Activated T-cell treated with anti-CD3 and anti-CD28 coated beads, Interleukin-2, amount 50 U/mL, for 72 hours (primary cell): ENCODE measurements at regions not wholly inside any gene's neighbourhood (a gene's known extent, or its start where the extent isn't known, plus 50 kb on each side); places are given as distances from the start of the nearest gene placed in this dataset.
"Not testable (repeated sequence)": the region's sequence is repeated elsewhere in the genome, so short reads cannot be mapped to it uniquely, and the experiment has no call there.

Source experiments
- ATAC-seq, 2 donors: fragments of 150-1000 bp; cut with Tn5 transposase; replicated peaks in 1 of 2; 2 replicates each; pipeline ENCODE4 v1.10.0; 2021; ENCODE audit warnings: moderate library complexity in 2 of 2, mild to moderate bottlenecking in 1 of 2
- DNase-seq, 2 donors: peaks; one replicate each; pipeline ENCODE4 v3.0.0; 2021 to 2022; ENCODE audit warnings: mixed read lengths in 1 of 2
- H3K27ac Mint-ChIP-seq: one replicate; pipeline ENCODE4 v1.8.0; 2022; ENCODE audit warnings: mild to moderate bottlenecking, moderate library complexity, mixed read lengths
- H3K27me3 Mint-ChIP-seq: one replicate; pipeline ENCODE4 v1.8.0; 2022; ENCODE audit warnings: low read depth, mixed read lengths
- H3K36me3 Mint-ChIP-seq, 2 donors: one replicate each; pipeline ENCODE4 v1.8.0; 2022; ENCODE audit warnings: mixed read lengths in 2 of 2, mild to moderate bottlenecking in 1 of 2; ENCODE audit not compliant: insufficient read depth in 2 of 2
- H3K4me1 Mint-ChIP-seq: one replicate; pipeline ENCODE4 v1.8.0; 2022; ENCODE audit warnings: low read depth, mixed read lengths
- H3K4me3 Mint-ChIP-seq, 2 donors: one replicate each; pipeline ENCODE4 v1.8.0; 2022; ENCODE audit warnings: mild to moderate bottlenecking in 2 of 2, mixed read lengths in 2 of 2, moderate library complexity in 2 of 2
- H3K9me3 Mint-ChIP-seq, 2 donors: one replicate each; pipeline ENCODE4 v1.8.0; 2022; ENCODE audit warnings: mixed read lengths in 2 of 2

GRCh38 chr11:81644239-81644840 is 1089.3 kb downstream of the FAM181B start:
- Mint-ChIP-seq H3K4me3 (no peak overlapping the region), H3K27ac (no peak overlapping the region), H3K27me3 (peaks cover 27% of the 10 kb centered on the region), H3K36me3 (no peaks in the 10 kb centered on the region), H3K9me3 (no peaks in the 10 kb centered on the region), H3K4me1 (no peaks in the 10 kb centered on the region)
- peak; percentile 4 for DNase-seq
- no peak for ATAC-seq

DNA sequence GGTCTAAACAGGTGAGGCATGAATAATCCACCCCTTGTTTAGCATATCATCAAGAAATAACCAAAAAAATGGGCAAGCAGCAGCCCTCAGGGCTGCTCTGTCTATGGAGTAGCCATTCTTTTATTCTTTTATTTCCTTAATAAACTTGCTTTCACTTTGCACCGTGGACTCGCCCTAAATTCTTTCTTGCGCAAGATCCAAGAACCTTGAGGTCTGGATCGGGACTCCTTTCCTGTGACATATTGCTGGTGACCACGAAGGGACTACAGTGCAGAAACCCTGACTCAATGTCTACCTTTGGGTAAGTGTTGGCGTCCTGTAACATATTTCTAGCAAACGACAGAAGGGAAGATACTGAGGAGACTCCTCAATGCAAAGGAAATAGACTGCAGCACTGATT is 1099.2 kb downstream of the FAM181B start:
- Mint-ChIP-seq H3K9me3 (no peaks in the 10 kb centered on the region), H3K36me3 (no peaks in the 10 kb centered on the region), H3K27ac (no peak overlapping the region), H3K4me3 (no peak overlapping the region), H3K27me3 (peaks cover 6% of the 10 kb centered on the region), H3K4me1 (no peaks in the 10 kb centered on the region)
- ATAC-seq (no peak), DNase-seq (no peak)

DNA sequence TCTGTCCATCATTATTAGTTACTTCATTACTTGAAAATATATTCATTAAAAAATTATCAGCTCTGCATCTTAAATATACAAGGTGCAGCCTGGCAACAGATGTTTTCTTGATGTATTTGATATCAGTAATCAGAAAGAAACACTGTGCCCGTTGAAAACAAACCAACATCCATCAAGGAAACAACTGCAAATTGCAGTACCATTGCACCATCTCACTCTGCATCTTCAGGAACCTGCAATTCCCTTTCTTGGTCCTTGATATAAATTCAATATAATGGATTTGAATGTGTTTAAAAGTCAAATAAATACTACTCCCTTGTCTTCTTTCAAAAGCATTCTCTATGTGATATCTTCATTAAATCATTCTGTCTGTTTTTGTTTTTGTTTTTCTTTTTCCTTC is 1131.2 kb downstream of the FAM181B start:
- H3K27me3 Mint-ChIP-seq = no peaks in the 10 kb centered on the region
- H3K27ac Mint-ChIP-seq = peak overlapping the region; percentile 57
- no peak for ATAC-seq
- no peak for DNase-seq
- H3K9me3 Mint-ChIP-seq = peaks cover 0 to 1% of the 10 kb centered on the region in 2 donors
- no peaks in the 10 kb centered on the region for H3K4me1 Mint-ChIP-seq
- H3K4me3 Mint-ChIP-seq = no peak overlapping the region
- no peaks in the 10 kb centered on the region for H3K36me3 Mint-ChIP-seq

- Mint-ChIP-seq H3K36me3 (no peaks in the 10 kb centered on the region), H3K27me3 (no peaks in the 10 kb centered on the region)
Observed at GRCh38 chr11:81596704-81597103, 1137.0 kb downstream of the FAM181B start.

GRCh38 chr11:81585390-81585933 is 1148.2 kb downstream of the FAM181B start:
- Mint-ChIP-seq H3K27me3 (no peaks in the 10 kb centered on the region), H3K27ac (no peak overlapping the region), H3K4me1 (no peaks in the 10 kb centered on the region), H3K9me3 (no peaks in the 10 kb centered on the region), H3K4me3 (peak overlapping the region in 1 of 2 donors; percentile 15), H3K36me3 (no peaks in the 10 kb centered on the region)
- no peak for DNase-seq
- peak; percentile 58 to 79 for ATAC-seq

More at GRCh38 chr11:81596704-81597103, 1137.0 kb downstream of the FAM181B start:
- no peaks in the 10 kb centered on the region for H3K4me1 Mint-ChIP-seq
- DNase-seq (no peak), ATAC-seq (no peak)
- no peak overlapping the region for H3K4me3 Mint-ChIP-seq
- no peak overlapping the region for H3K27ac Mint-ChIP-seq
- H3K9me3 Mint-ChIP-seq = no peaks in the 10 kb centered on the region

- H3K4me1 Mint-ChIP-seq = no peaks in the 10 kb centered on the region
- no peak for ATAC-seq
- no peak overlapping the region for H3K27ac Mint-ChIP-seq
- no peak overlapping the region for H3K4me3 Mint-ChIP-seq
- DNase-seq = no peak
- H3K36me3 Mint-ChIP-seq = no peaks in the 10 kb centered on the region
- no peaks in the 10 kb centered on the region for H3K27me3 Mint-ChIP-seq
- H3K9me3 Mint-ChIP-seq = no peaks in the 10 kb centered on the region
Observed at GRCh38 chr11:81579339-81579738, 1154.3 kb downstream of the FAM181B start.

- H3K4me1 Mint-ChIP-seq = no peaks in the 10 kb centered on the region
- no peaks in the 10 kb centered on the region for H3K27me3 Mint-ChIP-seq
- H3K36me3 Mint-ChIP-seq = no peaks in the 10 kb centered on the region
- H3K27ac Mint-ChIP-seq = no peak overlapping the region
- no peak overlapping the region for H3K4me3 Mint-ChIP-seq
- no peaks in the 10 kb centered on the region for H3K9me3 Mint-ChIP-seq
- ATAC-seq = no peak
- no peak for DNase-seq
Observed at GRCh38 chr11:81578571-81578970, 1155.1 kb downstream of the FAM181B start.

DNA sequence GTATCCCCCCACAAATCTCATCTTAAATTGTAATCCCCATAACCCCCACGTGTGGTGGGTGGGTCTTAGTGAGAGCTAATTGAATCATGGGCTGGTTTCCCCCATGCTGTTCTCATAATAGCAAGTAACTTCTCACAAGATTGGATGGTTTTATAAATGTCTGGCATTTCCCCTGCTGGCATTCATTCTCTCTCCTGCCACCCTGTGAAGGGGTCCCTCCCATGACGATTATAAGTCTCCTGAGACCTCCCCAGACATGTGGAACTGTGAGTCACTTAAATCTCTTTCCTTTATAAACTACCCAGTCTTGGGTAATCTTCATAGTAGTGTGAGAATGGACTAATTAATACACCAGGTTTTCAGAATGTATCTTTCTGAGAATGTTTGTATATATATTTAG is 1159.4 kb downstream of the FAM181B start:
- Mint-ChIP-seq H3K9me3 (no peaks in the 10 kb centered on the region), H3K36me3 (no peaks in the 10 kb centered on the region), H3K27me3 (no peaks in the 10 kb centered on the region), H3K4me1 (no peaks in the 10 kb centered on the region), H3K4me3 (no peak overlapping the region), H3K27ac (no peak overlapping the region)
- no peak for ATAC-seq
- no peak for DNase-seq

DNA sequence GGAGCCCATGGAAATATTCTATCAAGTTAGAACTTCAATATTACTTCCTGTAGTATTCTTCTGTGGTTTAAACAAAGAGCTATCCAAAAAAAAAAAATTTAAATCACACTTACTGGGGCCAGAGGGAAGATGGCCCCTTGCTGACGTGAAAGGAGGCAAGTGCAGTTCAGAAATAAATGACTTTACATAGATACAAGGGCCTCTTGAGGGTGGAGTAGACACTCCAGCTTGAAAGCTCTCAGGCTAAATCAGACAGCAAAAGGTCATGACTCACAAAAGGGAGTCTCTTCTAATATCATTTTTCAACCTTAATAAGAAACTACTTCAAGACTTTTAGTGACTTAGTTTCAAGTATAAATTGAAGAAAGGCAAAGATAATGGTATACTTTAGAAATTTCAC is 1160.3 kb downstream of the FAM181B start:
- H3K4me1 Mint-ChIP-seq = no peaks in the 10 kb centered on the region
- H3K4me3 Mint-ChIP-seq = no peak overlapping the region
- no peak overlapping the region for H3K27ac Mint-ChIP-seq
- H3K9me3 Mint-ChIP-seq = no peaks in the 10 kb centered on the region
- ATAC-seq = no peak
- H3K36me3 Mint-ChIP-seq = no peaks in the 10 kb centered on the region
- no peaks in the 10 kb centered on the region for H3K27me3 Mint-ChIP-seq
- DNase-seq = no peak

GRCh38 chr11:81570669-81571068 is 1163.0 kb downstream of the FAM181B start:
- DNase-seq (no peak), ATAC-seq (no peak)
- Mint-ChIP-seq H3K9me3 (peaks cover 0 to 2% of the 10 kb centered on the region in 2 donors), H3K36me3 (no peaks in the 10 kb centered on the region), H3K27ac (no peak overlapping the region), H3K27me3 (no peaks in the 10 kb centered on the region), H3K4me1 (no peaks in the 10 kb centered on the region), H3K4me3 (no peak overlapping the region)

DNA sequence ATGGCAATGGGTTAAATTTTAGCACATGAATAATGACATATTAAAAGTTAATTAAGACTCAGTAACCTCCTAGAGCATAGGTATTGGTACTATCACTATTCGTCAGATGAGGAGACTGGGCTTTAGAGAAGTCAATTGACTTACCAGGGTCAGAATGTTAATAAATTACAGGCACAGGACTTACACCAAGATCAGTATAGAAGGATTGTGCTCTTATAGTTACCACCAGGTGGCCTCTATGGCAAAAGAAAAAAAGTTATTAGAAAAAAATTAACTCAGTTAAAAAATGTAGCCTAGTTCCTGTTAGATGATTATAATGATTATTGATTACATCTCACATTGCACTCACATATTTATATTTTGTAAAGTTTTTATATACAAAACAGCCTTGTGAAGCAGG is 1163.7 kb downstream of the FAM181B start:
- DNase-seq (no peak), ATAC-seq (no peak)
- no peak overlapping the region for H3K27ac Mint-ChIP-seq
- no peaks in the 10 kb centered on the region for H3K4me1 Mint-ChIP-seq
- no peak overlapping the region for H3K4me3 Mint-ChIP-seq
- H3K27me3 Mint-ChIP-seq = no peaks in the 10 kb centered on the region
- H3K9me3 Mint-ChIP-seq = peaks cover 0 to 6% of the 10 kb centered on the region in 2 donors
- H3K36me3 Mint-ChIP-seq = no peaks in the 10 kb centered on the region

DNA sequence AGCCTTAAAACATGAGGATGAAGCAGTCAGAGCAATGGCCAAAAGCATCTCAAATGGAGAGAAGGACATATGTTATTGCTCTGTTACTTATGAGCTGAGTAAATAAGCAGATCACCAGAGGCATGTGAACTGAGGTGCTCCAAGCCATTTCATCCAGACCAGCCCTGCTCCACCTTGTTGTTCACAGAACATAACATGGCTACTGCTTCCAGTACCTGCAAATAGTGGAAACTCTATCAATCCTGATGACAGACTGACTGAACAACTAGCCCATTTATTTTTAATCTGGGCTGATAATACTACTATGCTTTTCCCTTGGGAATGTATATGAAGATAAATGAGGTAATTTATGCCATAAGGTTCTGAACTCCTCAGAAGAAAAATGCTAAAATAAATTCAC is 1164.7 kb downstream of the FAM181B start:
- H3K9me3 Mint-ChIP-seq = peaks cover 4 to 9% of the 10 kb centered on the region in 2 donors
- H3K27me3 Mint-ChIP-seq = no peaks in the 10 kb centered on the region
- H3K36me3 Mint-ChIP-seq = no peaks in the 10 kb centered on the region
- no peaks in the 10 kb centered on the region for H3K4me1 Mint-ChIP-seq
- no peak overlapping the region for H3K4me3 Mint-ChIP-seq
- ATAC-seq (no peak), DNase-seq (no peak)
- H3K27ac Mint-ChIP-seq = no peak overlapping the region

DNA sequence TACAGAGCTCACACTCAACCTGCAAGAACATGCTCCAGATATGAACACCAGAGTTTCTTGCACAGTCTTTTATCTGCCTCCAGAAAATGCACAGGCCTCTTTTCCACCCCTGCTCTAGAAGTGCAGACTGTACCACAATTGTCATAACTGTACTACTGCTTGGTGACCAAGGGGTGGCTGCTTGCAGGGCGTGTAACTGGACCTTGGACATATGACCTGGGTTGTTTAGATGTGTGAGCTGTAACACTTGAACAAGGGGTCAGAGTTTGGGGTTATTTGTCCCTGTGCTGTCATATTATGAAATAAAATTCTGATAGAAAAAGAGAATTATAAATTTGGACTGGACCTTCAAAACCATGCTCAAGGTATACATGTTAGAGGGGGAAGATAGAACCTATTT is 1185.5 kb downstream of the FAM181B start:
- DNase-seq (no peak), ATAC-seq (no peak)
- H3K27me3 Mint-ChIP-seq = no peaks in the 10 kb centered on the region
- no peak overlapping the region for H3K27ac Mint-ChIP-seq
- no peaks in the 10 kb centered on the region for H3K4me1 Mint-ChIP-seq
- H3K9me3 Mint-ChIP-seq = peaks cover 0 to 1% of the 10 kb centered on the region in 2 donors
- no peaks in the 10 kb centered on the region for H3K36me3 Mint-ChIP-seq
- H3K4me3 Mint-ChIP-seq = no peak overlapping the region

DNA sequence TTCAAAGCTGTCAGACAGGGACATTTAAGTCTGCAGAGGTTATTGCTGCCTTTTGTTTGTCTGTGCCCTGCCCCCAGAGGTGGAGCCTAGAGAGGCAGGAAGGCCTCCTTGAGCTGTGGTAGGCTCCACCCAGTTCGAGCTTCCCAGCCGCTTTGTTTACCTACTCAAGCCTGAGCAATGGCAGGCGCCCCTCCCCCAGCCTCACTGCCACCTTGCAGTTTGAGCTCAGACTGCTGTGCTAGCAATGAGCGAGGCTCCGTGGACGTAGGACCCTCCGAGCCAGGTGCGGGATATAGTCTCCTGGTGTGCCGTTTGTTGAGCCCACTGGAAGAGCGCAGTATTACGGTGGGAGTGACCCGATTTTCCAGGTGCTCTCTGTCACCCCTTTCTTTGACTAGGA is 1193.9 kb downstream of the FAM181B start:
- not testable (repeated sequence) for H3K36me3 Mint-ChIP-seq, H3K4me3 Mint-ChIP-seq, H3K4me1 Mint-ChIP-seq, H3K27ac Mint-ChIP-seq, ATAC-seq, DNase-seq, H3K27me3 Mint-ChIP-seq
- H3K9me3 Mint-ChIP-seq = peaks cover 4 to 10% of the 10 kb centered on the region in 2 donors
